ENCODE measurements at regions not wholly inside any gene's neighbourhood (a gene's known extent, or its start where the extent isn't known, plus 50 kb on each side); places are given as distances from the start of the nearest gene placed in this dataset.
A peak's percentile ranks its signal among the peaks of the same experiment; 100 is the strongest.

DNA sequence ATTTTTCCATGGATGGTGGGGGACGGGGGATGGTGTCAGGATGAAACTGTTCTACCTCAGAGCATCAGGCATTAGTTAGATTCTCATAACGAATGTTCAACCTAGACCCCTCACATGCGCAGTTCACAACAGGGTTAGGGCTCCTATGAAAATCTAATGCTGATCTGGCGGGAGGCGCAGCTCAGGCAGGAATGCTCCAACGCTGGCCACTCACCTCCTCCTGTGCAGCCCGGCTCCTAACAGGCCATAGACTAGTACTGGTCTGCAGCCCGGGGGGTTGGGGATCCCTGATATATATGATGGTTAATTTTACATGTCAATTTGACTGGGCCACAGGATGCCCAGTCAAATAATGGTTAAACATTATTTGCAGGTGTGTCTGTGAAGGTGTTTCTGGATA, 199.0 kb upstream of the NR4A3 start:
- H3K27ac ChIP-seq, result no peak overlapping the region
- 14% methylated on average over 5 of the region's 8 CpGs for WGBS (ENCODE audit: missing lambda C conversion rate)
- no peaks in the 10 kb centered on the region for H3K4me1 ChIP-seq
- FAIRE-seq (no peak), DNase-seq (ENCODE audit: low read depth in 1 of 2, low spot score in 1 of 2) (no peak), ATAC-seq (no peak)
- ChIA-PET CTCF (no interaction called here), POLR2A (no interaction called here)
- H3K9me3 ChIP-seq, result no peaks in the 10 kb centered on the region
- TF ChIP-seq ZNF302 (CRISPR knock-in tag; IDR thresholded peaks at IDR 0.05) (no peak), CEBPB (IDR thresholded peaks at IDR 0.05) (no peak), BHLHE40 (IDR thresholded peaks at IDR 0.05; ENCODE audit: low read depth, low read length) (no peak), MYC (IDR thresholded peaks at IDR 0.05; ENCODE audit: borderline replicate concordance, low read length) (no peak), TP53 (CRISPR knock-in tag; IDR thresholded peaks at IDR 0.05) (no peak), KDM5A (IDR thresholded peaks at IDR 0.05) (no peak), RCOR1 (IDR thresholded peaks at IDR 0.05; ENCODE audit: low read depth, low read length) (no peak), EP300 (IDR thresholded peaks at IDR 0.05) (no peak), RARB (CRISPR knock-in tag; IDR thresholded peaks at IDR 0.05) (no peak), SMC3 (IDR thresholded peaks at IDR 0.05) (no peak), RAD21 (conservative IDR thresholded peaks at IDR 0.05 in 1 of 2, IDR thresholded peaks at IDR 0.05 in 1 of 2) (no peak), NFE2L2 (conservative IDR thresholded peaks at IDR 0.05; ENCODE audit: low read length) (no peak), JUN (IDR thresholded peaks at IDR 0.05) (no peak), HOXB13 (CRISPR knock-in tag; IDR thresholded peaks at IDR 0.05; ENCODE audit: low read depth) (no peak)
- TF ChIP-seq, protein P1, sequence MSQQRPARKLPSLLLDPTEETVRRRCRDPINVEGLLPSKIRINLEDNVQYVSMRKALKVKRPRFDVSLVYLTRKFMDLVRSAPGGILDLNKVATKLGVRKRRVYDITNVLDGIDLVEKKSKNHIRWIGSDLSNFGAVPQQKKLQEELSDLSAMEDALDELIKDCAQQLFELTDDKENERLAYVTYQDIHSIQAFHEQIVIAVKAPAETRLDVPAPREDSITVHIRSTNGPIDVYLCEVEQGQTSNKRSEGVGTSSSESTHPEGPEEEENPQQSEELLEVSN (IDR thresholded peaks at IDR 0.05; ENCODE audit: borderline replicate concordance, low read depth), result no peak
- no peak overlapping the region for H3K4me3 ChIP-seq
- no peak overlapping the region for H3K4me2 ChIP-seq

DNA sequence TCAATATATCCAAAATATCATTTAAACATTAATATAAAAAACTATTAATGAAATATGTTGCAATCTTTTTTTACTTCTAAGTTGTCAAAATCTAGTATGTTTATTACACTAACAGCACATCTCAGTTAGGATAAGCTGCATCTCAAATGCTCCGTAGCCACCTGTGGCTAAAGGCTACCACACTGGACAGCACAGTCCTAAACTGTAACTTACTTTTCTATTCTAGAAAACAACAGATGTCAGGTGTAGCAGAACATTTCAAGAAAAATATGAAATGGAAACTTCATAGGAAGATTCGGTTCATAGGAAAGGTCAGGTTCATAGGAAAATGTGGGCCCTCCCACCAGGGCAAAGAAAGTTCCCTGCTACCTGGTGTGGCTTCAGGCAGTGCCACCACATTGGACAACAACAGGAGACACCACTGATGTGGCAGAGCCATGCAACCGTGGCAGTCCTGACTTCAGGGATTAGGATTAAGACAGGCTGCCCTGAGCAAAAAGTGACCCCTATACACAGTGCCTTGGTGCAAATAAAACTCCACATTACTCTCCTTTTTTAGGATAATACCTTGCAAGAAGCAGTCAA, 197.8 kb upstream of the NR4A3 start:
- no peak for FAIRE-seq
- Histone ChIP-seq H3K4me2 (no peak overlapping the region), H3K4me1 (no peaks in the 10 kb centered on the region), H3K9me3 (no peaks in the 10 kb centered on the region), H3K27ac (no peak overlapping the region), H3K4me3 (no peak overlapping the region)
- no peak for DNase-seq (ENCODE audit: low read depth in 1 of 2, low spot score in 1 of 2)
- TF ChIP-seq, protein P2, sequence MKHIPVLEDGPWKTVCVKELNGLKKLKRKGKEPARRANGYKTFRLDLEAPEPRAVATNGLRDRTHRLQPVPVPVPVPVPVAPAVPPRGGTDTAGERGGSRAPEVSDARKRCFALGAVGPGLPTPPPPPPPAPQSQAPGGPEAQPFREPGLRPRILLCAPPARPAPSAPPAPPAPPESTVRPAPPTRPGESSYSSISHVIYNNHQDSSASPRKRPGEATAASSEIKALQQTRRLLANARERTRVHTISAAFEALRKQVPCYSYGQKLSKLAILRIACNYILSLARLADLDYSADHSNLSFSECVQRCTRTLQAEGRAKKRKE (CRISPR knock-in tag; IDR thresholded peaks at IDR 0.05; ENCODE audit: low read depth), result no peak
- TF ChIP-seq KDM5A (IDR thresholded peaks at IDR 0.05) (no peak), JUNB (IDR thresholded peaks at IDR 0.05) (no peak), CHD4 (IDR thresholded peaks at IDR 0.05; ENCODE audit: borderline replicate concordance) (no peak), NFE2L2 (conservative IDR thresholded peaks at IDR 0.05; ENCODE audit: low read length) (no peak), RFX5 (IDR thresholded peaks at IDR 0.05) (no peak), KDM1A (IDR thresholded peaks at IDR 0.05; ENCODE audit: low read depth) (no peak)
- 25% methylated on average over 3 of the region's 3 CpGs for WGBS (ENCODE audit: missing lambda C conversion rate)
- no peak for ATAC-seq
- ChIA-PET POLR2A (no interaction called here), CTCF (no interaction called here)

DNA sequence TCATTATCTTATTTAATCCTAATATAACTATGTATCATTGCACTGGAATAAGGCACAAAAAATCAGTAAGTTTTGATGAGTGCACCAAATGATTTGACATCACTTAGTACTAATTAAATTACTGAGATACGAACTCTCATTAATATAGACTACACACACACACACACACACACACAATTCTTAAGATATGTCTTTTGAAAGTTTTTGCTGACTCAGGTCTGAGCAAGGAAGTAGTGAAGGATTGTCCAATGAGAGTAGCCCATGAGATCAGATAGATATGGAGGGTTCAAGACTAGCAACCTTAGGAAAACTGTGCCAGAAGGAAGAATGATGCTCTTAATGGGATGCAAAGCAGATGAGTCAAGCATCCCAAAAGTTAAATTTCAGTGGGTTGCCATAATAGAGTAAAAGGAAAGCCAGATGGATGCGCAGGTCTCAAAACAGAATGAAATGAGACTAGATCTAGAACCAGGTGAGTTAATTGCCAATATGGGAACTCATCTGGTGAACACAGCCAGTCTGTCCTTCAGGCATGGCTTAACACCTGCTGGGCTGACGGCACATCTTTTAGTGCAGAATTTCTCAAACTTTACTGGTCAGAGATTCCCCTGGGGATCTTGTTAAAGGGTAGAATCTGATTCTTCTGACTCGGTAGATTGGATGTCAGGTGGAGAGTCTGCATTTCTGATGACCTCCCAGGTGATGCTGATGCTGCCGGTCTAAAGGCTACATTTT, 197.0 kb upstream of the NR4A3 start:
- 18% methylated on average over 5 of the region's 5 CpGs for WGBS (ENCODE audit: missing lambda C conversion rate)
- FAIRE-seq (no peak), ATAC-seq (no peak), DNase-seq (ENCODE audit: low read depth in 1 of 2, low spot score in 1 of 2) (no peak)
- no peaks in the 10 kb centered on the region for H3K9me3 ChIP-seq
- H3K27ac ChIP-seq, result no peak overlapping the region
- H3K4me1 ChIP-seq, result no peaks in the 10 kb centered on the region
- ChIA-PET POLR2A (no interaction called here), CTCF (no interaction called here)
- no peak overlapping the region for H3K4me2 ChIP-seq
- H3K4me3 ChIP-seq, result no peak overlapping the region
- no peak for TF ChIP-seq ZFP36 (IDR thresholded peaks at IDR 0.05; ENCODE audit: borderline replicate concordance, partially characterized antibody)
- no peak for TF ChIP-seq RNF2 (IDR thresholded peaks at IDR 0.05; ENCODE audit: borderline replicate concordance, low read depth)
- no peak for TF ChIP-seq ZNF302 (CRISPR knock-in tag; IDR thresholded peaks at IDR 0.05)
- TF ChIP-seq MAFK (IDR thresholded peaks at IDR 0.05; ENCODE audit: partially characterized antibody), result peak; percentile 86
